Keratinocyte (primary cell): ENCODE measurements at regions not wholly inside any gene's neighbourhood (a gene's known extent, or its start where the extent isn't known, plus 50 kb on each side); places are given as distances from the start of the nearest gene placed in this dataset.
"Not testable (repeated sequence)": the region's sequence is repeated elsewhere in the genome, so short reads cannot be mapped to it uniquely, and the experiment has no call there.

Experiments
- CTCF ChIP-seq, 3 experiments: IDR thresholded peaks in 1 of 3; conservative IDR thresholded peaks in 1 of 3; optimal IDR thresholded peaks in 1 of 3; 2 replicates in 2 of 3; 3 replicates in 1 of 3; pipeline versions ENCODE3 to v1.5.1; 2011; ENCODE audit warnings: low read length in 3 of 3, mild to moderate bottlenecking in 3 of 3, moderate library complexity in 2 of 3, control low read depth in 1 of 3, inconsistent platforms in 1 of 3; ENCODE audit not compliant: insufficient read depth in 2 of 3; ENCODE audit errors: extremely low read depth in 1 of 3
- EZH2 ChIP-seq: IDR thresholded peaks from one replicate; pipeline ENCODE4 v1.6.1; 2012; ENCODE audit warnings: inconsistent platforms, mild to moderate bottlenecking, low read length, moderate library complexity

GRCh38 chr4:189655817-189656216 is 284.9 kb upstream of the FRG1 start:
- not testable (repeated sequence) for TF ChIP-seq CTCF (optimal IDR thresholded peaks at IDR 0.05 in 1 of 3, IDR thresholded peaks at IDR 0.05 in 1 of 3, conservative IDR thresholded peaks at IDR 0.05 in 1 of 3; ENCODE audit: extremely low read depth in 1 of 3, insufficient read depth in 2 of 3, low read length in 3 of 3); EZH2
